ENCODE measurements at regions not wholly inside any gene's neighbourhood (a gene's known extent, or its start where the extent isn't known, plus 50 kb on each side); places are given as distances from the start of the nearest gene placed in this dataset.

DNA sequence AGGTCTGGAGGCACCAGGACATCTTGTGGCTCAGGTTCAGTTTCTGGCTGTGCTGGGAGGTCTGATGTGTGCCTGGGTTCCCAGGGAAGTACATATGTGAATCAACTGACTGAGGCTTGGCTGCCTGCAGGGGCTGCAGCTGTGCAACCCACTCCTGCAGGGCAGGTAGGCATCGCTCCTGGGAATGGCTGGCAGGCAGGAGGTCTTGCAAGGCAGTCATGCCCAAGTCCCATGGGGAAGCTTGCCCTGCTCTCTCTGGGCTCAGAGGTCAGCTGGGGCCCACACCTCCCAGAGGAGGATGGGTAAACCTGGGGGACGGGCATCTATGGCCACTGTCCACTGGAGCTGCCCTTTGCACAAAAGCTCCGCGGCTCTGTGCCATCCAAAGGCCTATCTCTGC, 1141.8 kb downstream of the SLITRK1 start:
- ChIA-PET POLR2A (no interaction called here), CTCF (interaction anchor here (1.1 to 1.6 kb wide), 3 partner anchors 9 to 49 kb away, joined by 3 to 5 read pairs (median 3); no protein-coding TSS in a partner anchor)
- TF ChIP-seq, protein P1, sequence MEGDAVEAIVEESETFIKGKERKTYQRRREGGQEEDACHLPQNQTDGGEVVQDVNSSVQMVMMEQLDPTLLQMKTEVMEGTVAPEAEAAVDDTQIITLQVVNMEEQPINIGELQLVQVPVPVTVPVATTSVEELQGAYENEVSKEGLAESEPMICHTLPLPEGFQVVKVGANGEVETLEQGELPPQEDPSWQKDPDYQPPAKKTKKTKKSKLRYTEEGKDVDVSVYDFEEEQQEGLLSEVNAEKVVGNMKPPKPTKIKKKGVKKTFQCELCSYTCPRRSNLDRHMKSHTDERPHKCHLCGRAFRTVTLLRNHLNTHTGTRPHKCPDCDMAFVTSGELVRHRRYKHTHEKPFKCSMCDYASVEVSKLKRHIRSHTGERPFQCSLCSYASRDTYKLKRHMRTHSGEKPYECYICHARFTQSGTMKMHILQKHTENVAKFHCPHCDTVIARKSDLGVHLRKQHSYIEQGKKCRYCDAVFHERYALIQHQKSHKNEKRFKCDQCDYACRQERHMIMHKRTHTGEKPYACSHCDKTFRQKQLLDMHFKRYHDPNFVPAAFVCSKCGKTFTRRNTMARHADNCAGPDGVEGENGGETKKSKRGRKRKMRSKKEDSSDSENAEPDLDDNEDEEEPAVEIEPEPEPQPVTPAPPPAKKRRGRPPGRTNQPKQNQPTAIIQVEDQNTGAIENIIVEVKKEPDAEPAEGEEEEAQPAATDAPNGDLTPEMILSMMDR (IDR thresholded peaks at IDR 0.05; ENCODE audit: insufficient read depth, low read length, missing control alignments), result no peak
- no peak for DNase-seq (ENCODE audit: low read depth, low spot score)
- H3K4me3 ChIP-seq (ENCODE audit: low read depth, low read length), result no peak overlapping the region

DNA sequence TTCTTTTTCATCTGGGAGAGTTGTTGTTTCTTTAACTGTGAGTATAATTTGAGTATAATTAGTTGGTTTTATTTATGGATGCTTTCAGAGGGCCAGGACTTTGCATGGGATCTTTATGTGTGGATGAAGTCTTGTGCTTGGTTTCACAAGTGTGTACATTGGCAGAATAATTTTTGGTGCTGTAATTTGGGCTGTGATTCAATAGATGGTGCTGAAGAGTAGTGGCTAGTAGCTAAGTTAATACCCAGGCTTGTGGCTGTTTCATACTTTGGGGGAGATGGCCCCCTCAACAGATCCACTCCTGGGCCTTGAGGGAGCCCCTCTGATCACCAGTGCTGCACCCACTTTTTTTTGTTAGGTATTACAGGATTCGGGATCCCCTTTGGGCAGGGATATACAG, 1142.4 kb downstream of the SLITRK1 start:
- ChIA-PET POLR2A (no interaction called here), CTCF (interaction anchor here (1.1 to 1.6 kb wide), 3 partner anchors 9 to 49 kb away, joined by 3 to 5 read pairs (median 3); no protein-coding TSS in a partner anchor)
- H3K4me3 ChIP-seq (ENCODE audit: low read depth, low read length), result no peak overlapping the region
- no peak for DNase-seq (ENCODE audit: low read depth, low spot score)
- TF ChIP-seq, protein P1 (IDR thresholded peaks at IDR 0.05; ENCODE audit: insufficient read depth, low read length, missing control alignments), result peak; percentile 7

GRCh38 chr13:82729401-82729800, 1152.9 kb downstream of the SLITRK1 start:
- H3K4me3 ChIP-seq (ENCODE audit: low read depth, low read length), result no peak overlapping the region
- TF ChIP-seq, protein P1 (IDR thresholded peaks at IDR 0.05; ENCODE audit: insufficient read depth, low read length, missing control alignments), result no peak
- DNase-seq (ENCODE audit: low read depth, low spot score), result no peak
- ChIA-PET CTCF (no interaction called here), POLR2A (no interaction called here)

- TF ChIP-seq, protein P1 (IDR thresholded peaks at IDR 0.05; ENCODE audit: insufficient read depth, low read length, missing control alignments), result no peak
- DNase-seq (ENCODE audit: low read depth, low spot score), result no peak
- H3K4me3 ChIP-seq (ENCODE audit: low read depth, low read length), result no peak overlapping the region
- CTCF ChIA-PET, result no interaction called here
- POLR2A ChIA-PET, result no interaction called here
Observed at GRCh38 chr13:82720986-82721385, 1161.3 kb downstream of the SLITRK1 start.

- ChIA-PET POLR2A (no interaction called here), CTCF (no interaction called here)
- TF ChIP-seq, protein P1 (IDR thresholded peaks at IDR 0.05; ENCODE audit: insufficient read depth, low read length, missing control alignments), result no peak
Observed at GRCh38 chr13:82719987-82720386, 1162.3 kb downstream of the SLITRK1 start.

GRCh38 chr13:82717249-82717648, 1165.0 kb downstream of the SLITRK1 start:
- ChIA-PET POLR2A (no interaction called here), CTCF (no interaction called here)
- TF ChIP-seq, protein P1 (IDR thresholded peaks at IDR 0.05; ENCODE audit: insufficient read depth, low read length, missing control alignments), result no peak
- DNase-seq (ENCODE audit: low read depth, low spot score), result no peak
- no peak overlapping the region for H3K4me3 ChIP-seq (ENCODE audit: low read depth, low read length)

More at GRCh38 chr13:82719987-82720386, 1162.3 kb downstream of the SLITRK1 start:
- H3K4me3 ChIP-seq (ENCODE audit: low read depth, low read length), result no peak overlapping the region
- DNase-seq (ENCODE audit: low read depth, low spot score), result no peak
